Aorta (tissue), 5 donors: ENCODE measurements at regions not wholly inside any gene's neighbourhood (a gene's known extent, or its start where the extent isn't known, plus 50 kb on each side); places are given as distances from the start of the nearest gene placed in this dataset.
"Not testable (repeated sequence)": the region's sequence is repeated elsewhere in the genome, so short reads cannot be mapped to it uniquely, and the experiment has no call there.

Source experiments
- ATAC-seq: fragments of 200-7000 bp; cut with Tn5 transposase; one replicate; pipeline ENCODE4 v1.9.1; 2022; ENCODE audit warnings: moderate library complexity; ENCODE audit not compliant: low FRiP score
- DNase-seq, 2 donors: peaks; one replicate each; pipeline ENCODE4 v3.0.0-alpha.2; 2020
- H3K27ac ChIP-seq, 2 donors: one replicate each; pipeline ENCODE4 v1.5.1; 2013; ENCODE audit warnings: low read length in 2 of 2, mild to moderate bottlenecking in 2 of 2, moderate library complexity in 2 of 2, control low read depth in 1 of 2, inconsistent platforms in 1 of 2, low read depth in 1 of 2
- H3K27me3 ChIP-seq, 2 donors: one replicate each; pipeline ENCODE4 v1.6.1; 2013; ENCODE audit warnings: control low read depth in 1 of 2, low read length in 1 of 2, mild to moderate bottlenecking in 1 of 2, moderate library complexity in 1 of 2; ENCODE audit not compliant: insufficient read depth in 2 of 2, control insufficient read depth in 1 of 2
- H3K36me3 ChIP-seq, 2 donors: one replicate each; pipeline ENCODE4 v1.6.1; 2013; ENCODE audit warnings: control low read depth in 1 of 2, low read length in 1 of 2, mild to moderate bottlenecking in 1 of 2; ENCODE audit not compliant: insufficient read depth in 2 of 2, control insufficient read depth in 1 of 2
- H3K4me1 ChIP-seq, 2 donors: one replicate each; pipeline ENCODE4 v1.6.1; 2013; ENCODE audit warnings: low read length in 2 of 2, control low read depth in 1 of 2, mild to moderate bottlenecking in 1 of 2, moderate library complexity in 1 of 2; ENCODE audit not compliant: insufficient read depth in 2 of 2, control insufficient read depth in 1 of 2
- H3K4me3 ChIP-seq, 2 donors: one replicate each; pipeline ENCODE4 v1.5.1; 2013; ENCODE audit warnings: low read length in 2 of 2, control low read depth in 1 of 2, mild to moderate bottlenecking in 1 of 2
- H3K9me3 ChIP-seq: one replicate; pipeline ENCODE4 v1.6.1; 2013; ENCODE audit warnings: mild to moderate bottlenecking, low read length; ENCODE audit not compliant: control insufficient read depth
- WGBS, 2 donors: extraction: QIAGEN DNeasy Blood & Tissue Kit; methylation state at CpG; one replicate each; pipeline ENCODE4 v1.1.7; 2013; 5-methylcytosine and 5-hydroxymethylcytosine counted together
- intact Hi-C, 2 donors: fragments of 100-400 bp; cut with DNase I; formaldehyde crosslinking; loops; one replicate each; pipeline versions ENCODE4 v1.14.2 to v1.15.0; 2022
- donor health status: healthy with polysubstance abuse.
- donor health status: Bipolar disorder and iron deficiency.
- donor health status: DM: no; HTN: no; CAD: no.
- donor health status: DM: no; HTN: no; CAD: no.
- donor health status: DM: yes; HTN: yes; CAD: no.

- H3K36me3 ChIP-seq, H3K4me1 ChIP-seq, H3K27me3 ChIP-seq, H3K9me3 ChIP-seq, H3K4me3 ChIP-seq, intact Hi-C loops, H3K27ac ChIP-seq, DNase-seq, ATAC-seq: not testable (repeated sequence)
- WGBS, 2 donors = 88 to 91% methylated on average over 6 to 8 of the region's 8 CpGs
Observed at GRCh38 chr15:85250938-85251542, 129.4 kb upstream of the AKAP13 start.

DNA sequence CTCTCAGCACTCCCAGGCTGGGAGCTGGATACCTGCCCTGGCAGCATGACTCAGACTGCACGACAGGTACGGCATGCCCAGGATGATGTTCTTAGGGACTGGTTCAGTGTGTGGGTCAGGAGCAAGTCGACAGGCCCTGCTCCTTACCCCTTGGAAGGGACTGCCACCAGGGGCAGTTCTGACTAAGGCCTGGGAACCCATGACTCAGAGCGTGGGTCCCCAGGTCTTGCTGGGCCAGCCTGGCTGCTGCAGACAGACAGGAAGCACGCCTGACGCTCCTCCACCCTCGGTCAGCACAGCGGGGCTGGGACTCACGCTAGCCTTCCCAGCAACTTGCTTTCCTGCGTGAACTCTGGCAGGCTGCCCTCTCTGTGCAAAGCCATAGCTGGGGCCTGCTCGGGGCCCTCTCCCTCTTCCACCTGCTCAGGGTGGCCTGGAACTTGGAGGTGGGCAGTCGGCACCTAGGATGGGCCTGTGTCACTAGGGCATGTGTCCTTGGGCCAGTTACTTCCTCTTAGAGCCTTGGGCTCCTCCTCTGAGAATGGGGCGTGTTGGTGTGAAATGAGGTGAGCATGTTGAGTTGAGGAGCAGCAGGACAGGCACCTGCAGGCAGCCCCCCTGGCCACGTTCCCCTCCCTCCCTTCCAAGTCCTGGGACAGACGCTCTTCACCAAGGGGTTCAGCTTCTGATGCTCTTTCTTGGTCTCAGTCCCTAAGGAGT lies 127.0 kb upstream of the AKAP13 start:
- H3K4me1 ChIP-seq, intact Hi-C loops, H3K4me3 ChIP-seq, ATAC-seq, H3K36me3 ChIP-seq, H3K9me3 ChIP-seq, H3K27me3 ChIP-seq, H3K27ac ChIP-seq: not testable (repeated sequence)
- 92% methylated on average over 14 to 15 of the region's 15 CpGs for WGBS, 2 donors
- DNase-seq = peak in 1 of 2 donors; percentile 65

DNA sequence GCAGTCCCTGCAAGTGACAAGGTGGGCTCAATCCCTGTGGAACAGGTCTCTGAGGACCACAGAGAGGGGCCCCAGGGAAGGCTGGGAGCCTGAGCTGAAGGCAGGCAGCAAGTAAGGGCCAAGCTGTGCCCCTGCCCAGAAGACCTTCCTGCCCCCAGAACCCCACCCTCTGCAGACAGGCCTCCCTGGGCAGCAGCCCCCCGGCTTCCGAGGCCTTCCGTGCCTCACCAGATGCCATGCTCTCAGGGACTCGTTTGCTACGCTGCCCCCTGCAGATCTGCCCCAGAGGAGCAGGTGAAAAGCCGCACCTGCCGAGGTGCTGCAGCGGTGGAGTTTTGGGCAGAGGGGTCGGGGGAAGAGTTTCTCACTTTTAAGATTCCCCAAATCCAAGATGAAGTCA lies 125.4 kb upstream of the AKAP13 start:
- H3K4me1 ChIP-seq, intact Hi-C loops, H3K4me3 ChIP-seq, H3K27ac ChIP-seq, H3K36me3 ChIP-seq, H3K9me3 ChIP-seq, ATAC-seq, DNase-seq, H3K27me3 ChIP-seq: not testable (repeated sequence)
- 85 to 89% methylated on average over 6 to 9 of the region's 9 CpGs for WGBS, 2 donors

DNA sequence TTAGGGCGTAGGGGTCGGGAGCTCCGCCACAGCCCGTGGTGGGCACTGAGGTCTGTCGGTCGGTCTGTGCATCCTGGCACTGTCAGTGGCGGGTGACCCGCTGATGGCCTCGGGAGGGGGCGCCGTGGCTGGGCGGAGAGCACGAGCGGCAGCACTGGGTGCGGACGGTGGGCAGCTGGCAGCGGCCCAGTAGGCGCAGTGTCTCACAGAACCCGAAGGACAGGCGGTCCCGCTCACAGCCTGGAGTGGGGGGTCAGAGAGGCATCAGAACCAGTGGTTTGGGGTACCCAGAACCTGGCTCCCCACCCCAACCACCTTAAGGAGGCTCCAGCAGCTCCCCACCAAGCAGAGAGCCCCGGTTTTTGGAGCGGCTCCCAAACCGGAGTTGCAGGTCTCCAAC lies 124.9 kb upstream of the AKAP13 start:
- WGBS, 2 donors = 86% methylated on average over 24 of the region's 24 CpGs
- H3K27ac ChIP-seq, H3K4me3 ChIP-seq, H3K4me1 ChIP-seq, H3K27me3 ChIP-seq, H3K36me3 ChIP-seq, ATAC-seq, intact Hi-C loops, H3K9me3 ChIP-seq: not testable (repeated sequence)
- peak in 1 of 2 donors; percentile 77 for DNase-seq

- ATAC-seq (peak; percentile 66), DNase-seq (peak; percentile 37 to 58)
- intact Hi-C loops, H3K9me3 ChIP-seq, H3K27me3 ChIP-seq, H3K36me3 ChIP-seq, H3K4me3 ChIP-seq, H3K4me1 ChIP-seq, H3K27ac ChIP-seq: not testable (repeated sequence)
- WGBS, 2 donors = 28 to 31% methylated on average over 18 to 25 of the region's 25 CpGs
Observed at GRCh38 chr15:85256009-85256997, 124.1 kb upstream of the AKAP13 start.

GRCh38 chr15:85258062-85258445 lies 122.3 kb upstream of the AKAP13 start:
- H3K27ac ChIP-seq, ATAC-seq, H3K27me3 ChIP-seq, intact Hi-C loops, H3K4me1 ChIP-seq, H3K4me3 ChIP-seq, H3K9me3 ChIP-seq, H3K36me3 ChIP-seq: not testable (repeated sequence)
- WGBS, 2 donors = 94 to 95% methylated on average over 2 to 4 of the region's 4 CpGs
- peak in 1 of 2 donors; percentile 49 for DNase-seq

DNA sequence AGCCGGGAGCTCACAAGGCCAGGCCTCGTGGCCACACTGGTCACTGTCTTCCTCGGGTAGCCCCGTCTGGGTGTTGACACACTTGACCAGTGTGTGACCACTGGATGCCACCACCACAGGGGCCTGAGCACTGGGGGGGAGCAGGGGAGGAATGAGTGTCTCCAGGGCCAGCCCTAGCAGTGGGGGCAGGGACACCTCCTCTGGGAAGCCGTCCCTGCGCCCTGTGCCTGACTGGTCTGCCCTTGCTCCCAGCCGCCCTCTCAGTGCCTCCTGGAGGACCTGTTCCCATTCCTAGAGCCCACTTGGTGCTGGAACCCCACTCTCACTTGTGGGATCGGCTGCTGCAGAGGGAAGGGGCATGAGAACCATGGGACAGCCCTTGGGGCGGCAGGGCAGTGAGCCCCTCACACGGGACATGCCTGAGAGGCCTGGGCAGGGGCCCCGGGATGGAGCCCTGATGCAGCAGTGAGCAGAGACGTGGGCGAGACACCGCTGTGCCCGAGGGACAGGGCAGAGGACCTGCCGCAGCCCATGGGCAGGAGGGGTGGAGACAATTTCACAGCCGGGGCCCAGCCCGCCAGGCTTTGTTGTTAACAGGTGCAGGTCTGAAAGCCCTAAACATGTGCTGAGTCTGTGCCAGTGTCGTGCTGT lies 121.7 kb upstream of the AKAP13 start:
- H3K27me3 ChIP-seq, H3K9me3 ChIP-seq, H3K27ac ChIP-seq, H3K36me3 ChIP-seq, H3K4me3 ChIP-seq, H3K4me1 ChIP-seq, intact Hi-C loops, ATAC-seq: not testable (repeated sequence)
- WGBS, 2 donors = 92% methylated on average over 11 to 15 of the region's 19 CpGs
- DNase-seq = peak in 1 of 2 donors; percentile 74

- H3K27ac ChIP-seq, intact Hi-C loops, ATAC-seq, H3K4me3 ChIP-seq, H3K36me3 ChIP-seq, H3K4me1 ChIP-seq, H3K27me3 ChIP-seq, H3K9me3 ChIP-seq: not testable (repeated sequence)
- WGBS, 2 donors = 93 to 96% methylated on average over 4 to 14 of the region's 17 CpGs
- DNase-seq = peak in 1 of 2 donors; percentile 45
Observed at GRCh38 chr15:85260526-85260925, 119.9 kb upstream of the AKAP13 start.
